ENCODE measurements at regions not wholly inside any gene's neighbourhood (a gene's known extent, or its start where the extent isn't known, plus 50 kb on each side); places are given as distances from the start of the nearest gene placed in this dataset.

- peak; percentile 89 for TF ChIP-seq CTCF (IDR thresholded peaks at IDR 0.05)
Observed at GRCh38 chr12:107607464-107608392, 77.9 kb upstream of the PWP1 start.

- TF ChIP-seq CTCF (IDR thresholded peaks at IDR 0.05): peak; percentile 80
Observed at GRCh38 chr12:107610021-107610859, 75.4 kb upstream of the PWP1 start.

- no peak for TF ChIP-seq CTCF (IDR thresholded peaks at IDR 0.05)
Observed at GRCh38 chr12:107612508-107612907, 73.1 kb upstream of the PWP1 start.

- no peak for TF ChIP-seq CTCF (IDR thresholded peaks at IDR 0.05)
Observed at GRCh38 chr12:107616941-107617340, 68.7 kb upstream of the PWP1 start.

GRCh38 chr12:107618106-107618505 lies 67.5 kb upstream of the PWP1 start:
- no peak for TF ChIP-seq CTCF (IDR thresholded peaks at IDR 0.05)

GRCh38 chr12:107619831-107620230 lies 65.8 kb upstream of the PWP1 start:
- TF ChIP-seq CTCF (IDR thresholded peaks at IDR 0.05): no peak

GRCh38 chr12:107622001-107622400 lies 63.6 kb upstream of the PWP1 start:
- TF ChIP-seq CTCF (IDR thresholded peaks at IDR 0.05): peak; percentile 67

Measured in LNCAP (cell line).